ENCODE measurements at regions not wholly inside any gene's neighbourhood (a gene's known extent, or its start where the extent isn't known, plus 50 kb on each side); places are given as distances from the start of the nearest gene placed in this dataset.

DNA sequence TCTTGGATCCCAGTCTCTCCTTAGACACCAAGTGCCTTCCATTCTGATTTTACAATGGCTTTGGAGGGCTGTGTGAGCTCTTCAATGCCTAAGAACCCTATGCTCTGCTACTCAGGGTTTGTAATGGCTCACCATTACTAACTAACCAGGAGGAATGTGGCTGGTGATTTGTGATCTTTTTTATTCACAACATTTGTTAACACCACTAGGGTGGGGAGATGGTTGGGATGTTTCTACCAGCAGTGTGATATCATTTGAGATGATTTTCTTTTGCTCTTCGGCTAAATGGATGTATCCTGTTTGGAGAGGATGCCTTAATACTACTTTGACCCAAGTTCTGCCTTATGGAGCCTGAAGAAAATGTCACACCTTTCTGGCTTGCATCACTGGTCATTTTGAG lies 226.9 kb downstream of the MFSD1 start:
- TF ChIP-seq, protein P1, sequence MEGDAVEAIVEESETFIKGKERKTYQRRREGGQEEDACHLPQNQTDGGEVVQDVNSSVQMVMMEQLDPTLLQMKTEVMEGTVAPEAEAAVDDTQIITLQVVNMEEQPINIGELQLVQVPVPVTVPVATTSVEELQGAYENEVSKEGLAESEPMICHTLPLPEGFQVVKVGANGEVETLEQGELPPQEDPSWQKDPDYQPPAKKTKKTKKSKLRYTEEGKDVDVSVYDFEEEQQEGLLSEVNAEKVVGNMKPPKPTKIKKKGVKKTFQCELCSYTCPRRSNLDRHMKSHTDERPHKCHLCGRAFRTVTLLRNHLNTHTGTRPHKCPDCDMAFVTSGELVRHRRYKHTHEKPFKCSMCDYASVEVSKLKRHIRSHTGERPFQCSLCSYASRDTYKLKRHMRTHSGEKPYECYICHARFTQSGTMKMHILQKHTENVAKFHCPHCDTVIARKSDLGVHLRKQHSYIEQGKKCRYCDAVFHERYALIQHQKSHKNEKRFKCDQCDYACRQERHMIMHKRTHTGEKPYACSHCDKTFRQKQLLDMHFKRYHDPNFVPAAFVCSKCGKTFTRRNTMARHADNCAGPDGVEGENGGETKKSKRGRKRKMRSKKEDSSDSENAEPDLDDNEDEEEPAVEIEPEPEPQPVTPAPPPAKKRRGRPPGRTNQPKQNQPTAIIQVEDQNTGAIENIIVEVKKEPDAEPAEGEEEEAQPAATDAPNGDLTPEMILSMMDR (IDR thresholded peaks at IDR 0.05) = no peak
- no peak for TF ChIP-seq POLR2A (IDR thresholded peaks at IDR 0.05)
- no peak for TF ChIP-seq POLR2AphosphoS5 (IDR thresholded peaks at IDR 0.05)
- TF ChIP-seq EP300 (IDR thresholded peaks at IDR 0.05; ENCODE audit: low read depth) = no peak
